Fibroblast of gingiva (primary cell): ENCODE measurements at regions not wholly inside any gene's neighbourhood (a gene's known extent, or its start where the extent isn't known, plus 50 kb on each side); places are given as distances from the start of the nearest gene placed in this dataset.
A peak's percentile ranks its signal among the peaks of the same experiment; 100 is the strongest.
"Not testable (repeated sequence)": the region's sequence is repeated elsewhere in the genome, so short reads cannot be mapped to it uniquely, and the experiment has no call there.

ENCODE experiments used
- DNase-seq: peaks from one replicate; pipeline ENCODE4 v3.0.0-alpha.2; 2011; ENCODE audit warnings: low read depth

DNA sequence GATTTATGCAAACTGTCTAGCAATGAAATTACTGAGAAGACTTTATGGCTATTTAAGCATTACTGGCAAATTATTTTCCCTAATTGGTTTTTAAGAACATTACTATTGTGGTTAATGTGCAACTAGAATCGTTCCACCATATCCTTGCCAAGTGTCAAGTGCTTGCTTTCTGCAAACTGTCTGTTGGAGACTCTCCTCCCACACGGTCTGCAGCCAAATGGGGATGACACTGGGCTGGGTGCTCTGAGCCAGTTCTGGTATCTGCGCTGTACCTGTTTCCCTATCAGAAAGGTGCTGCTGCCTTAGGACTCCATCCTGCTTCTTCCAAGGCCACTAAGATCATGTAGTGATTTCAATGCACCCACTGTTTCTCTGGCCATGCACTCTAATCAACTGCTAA lies 110.4 kb downstream of the RAMP3 start:
- no peak for DNase-seq

DNA sequence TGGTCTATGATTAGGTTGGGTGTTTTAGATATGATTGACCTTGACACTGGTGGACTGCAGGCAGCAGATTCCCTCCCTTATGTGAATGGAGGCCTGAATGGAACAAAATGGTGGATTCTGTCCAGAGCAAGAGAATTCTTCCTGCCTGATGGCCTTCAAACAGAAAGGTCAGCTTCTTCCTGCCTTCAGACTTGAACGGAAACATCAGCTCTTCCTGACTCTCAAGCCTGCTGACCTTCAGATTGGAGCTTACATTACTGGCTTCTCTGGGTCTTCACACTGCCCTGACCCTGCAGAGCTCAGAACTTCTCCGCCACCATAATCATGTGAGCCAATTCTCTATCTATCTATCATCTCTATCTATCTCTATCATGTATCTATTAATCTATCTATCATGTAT lies 111.6 kb downstream of the RAMP3 start:
- DNase-seq, result no peak

DNA sequence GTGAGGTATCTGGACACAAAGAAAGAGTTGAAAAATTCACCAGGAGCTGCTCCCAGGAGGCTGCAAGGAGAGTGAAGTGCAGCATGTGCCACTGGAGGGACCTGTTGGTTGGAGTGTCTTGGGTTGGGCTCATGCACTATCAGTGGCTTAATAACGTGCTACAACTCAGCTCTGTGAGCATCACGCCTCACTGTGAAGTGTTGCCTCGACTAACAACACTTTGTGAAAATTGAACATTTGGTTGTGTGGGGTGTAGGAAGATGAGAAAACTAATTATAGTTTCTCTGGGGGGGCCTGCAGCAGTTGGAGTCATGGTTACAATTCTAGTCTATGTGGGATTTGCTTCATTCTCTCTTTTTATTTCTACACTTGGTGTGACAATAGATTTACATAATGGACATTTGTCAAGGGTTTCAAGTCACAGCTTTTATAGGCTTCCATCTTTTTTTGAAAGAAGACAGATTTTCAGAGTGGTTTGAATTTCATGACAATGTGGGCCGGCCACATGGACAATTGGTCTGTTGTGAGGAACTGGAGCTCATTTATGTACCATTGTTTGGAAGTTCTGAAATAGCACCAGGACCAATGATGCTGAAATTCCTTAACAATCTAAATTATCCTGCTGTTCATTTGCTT lies 121.3 kb downstream of the RAMP3 start:
- DNase-seq, result no peak

DNA sequence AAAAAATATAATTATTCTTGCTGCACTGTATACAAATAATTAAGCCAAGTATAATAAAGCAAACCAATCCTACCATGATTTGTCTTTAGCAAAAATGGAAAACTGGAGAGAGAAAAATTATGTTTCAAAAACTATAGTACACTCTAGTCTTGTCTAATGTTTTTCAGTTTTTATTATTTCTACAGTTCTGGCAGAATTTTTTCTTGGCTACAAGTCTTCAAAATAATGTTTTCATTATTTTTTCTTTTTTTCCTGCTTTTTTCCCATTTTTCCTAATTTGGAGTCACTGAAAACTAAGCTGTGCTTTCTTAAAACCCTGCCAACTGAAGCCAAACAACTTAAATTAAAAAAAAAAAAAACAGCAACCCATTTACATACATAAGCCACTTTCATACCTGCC lies 132.0 kb downstream of the RAMP3 start:
- not testable (repeated sequence) for DNase-seq

DNA sequence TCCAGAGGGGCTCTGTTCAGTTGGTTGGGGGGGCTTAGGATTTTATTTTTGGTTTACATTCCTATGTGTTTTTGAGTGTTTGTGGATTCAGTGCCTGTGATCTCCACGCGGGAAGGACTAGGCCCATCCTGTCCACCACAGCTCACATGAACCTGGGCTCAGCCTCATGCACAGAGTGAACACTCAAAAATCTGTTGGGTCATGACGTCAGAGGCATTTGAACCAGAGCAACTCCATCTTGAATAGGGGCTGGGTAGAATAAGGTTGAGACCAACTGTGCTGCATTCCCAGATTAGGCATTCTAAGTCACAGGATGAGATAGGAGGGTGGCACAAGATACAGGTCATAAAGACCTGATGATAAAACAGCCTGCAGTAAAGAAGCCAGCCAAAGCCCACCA lies 133.3 kb downstream of the RAMP3 start:
- DNase-seq, result no peak

DNA sequence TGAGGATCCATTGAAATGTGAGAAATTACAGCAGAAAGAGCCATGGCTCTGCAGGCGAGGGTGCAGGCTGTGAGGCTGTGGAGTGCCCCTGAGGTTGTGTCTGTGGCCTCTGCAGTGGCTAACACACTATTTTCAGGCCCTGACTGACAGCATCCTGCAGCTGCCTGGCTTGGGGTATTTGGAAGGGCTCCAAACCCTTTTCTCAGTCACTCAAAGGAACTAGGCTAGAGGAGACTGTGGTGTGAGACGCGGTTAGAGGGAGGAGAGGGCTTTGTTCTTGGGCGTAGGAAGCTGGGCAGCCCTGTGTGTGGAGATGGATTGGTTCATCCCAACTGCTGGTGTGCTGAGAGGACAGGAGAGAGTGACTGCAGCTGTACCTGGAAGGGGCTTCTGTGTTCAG lies 134.9 kb downstream of the RAMP3 start:
- no peak for DNase-seq

DNA sequence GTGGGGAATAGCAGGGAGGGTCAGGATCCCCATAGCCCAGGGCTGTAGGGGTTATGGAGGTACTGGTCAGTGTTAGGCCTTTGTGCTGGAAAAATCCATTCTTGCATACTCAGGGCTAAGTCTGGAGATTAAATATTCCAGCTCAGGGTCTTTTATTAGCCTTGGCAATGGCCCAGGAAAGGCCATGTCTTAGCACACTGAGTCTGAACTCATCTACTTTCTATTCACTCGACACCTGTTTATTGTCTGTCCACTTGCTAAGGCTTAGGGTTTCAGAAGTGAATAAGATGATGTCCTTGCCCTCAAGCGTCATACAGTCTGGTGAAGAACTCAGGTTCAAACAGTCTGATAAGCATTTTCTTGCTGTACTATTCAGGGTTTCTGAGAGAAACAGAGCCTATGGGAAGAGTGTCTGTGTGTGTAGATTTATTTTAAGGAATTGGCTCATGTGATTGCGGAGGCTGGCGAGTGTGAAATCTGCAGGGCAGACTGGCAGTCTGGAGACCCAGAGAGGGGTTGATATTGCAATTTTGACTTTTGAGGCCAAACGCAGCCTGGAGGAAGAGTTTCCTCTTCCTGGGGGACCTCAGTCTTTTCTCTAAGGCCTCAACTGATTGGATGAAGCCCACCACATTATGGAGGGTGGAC lies 135.8 kb downstream of the RAMP3 start:
- DNase-seq, result no peak

DNA sequence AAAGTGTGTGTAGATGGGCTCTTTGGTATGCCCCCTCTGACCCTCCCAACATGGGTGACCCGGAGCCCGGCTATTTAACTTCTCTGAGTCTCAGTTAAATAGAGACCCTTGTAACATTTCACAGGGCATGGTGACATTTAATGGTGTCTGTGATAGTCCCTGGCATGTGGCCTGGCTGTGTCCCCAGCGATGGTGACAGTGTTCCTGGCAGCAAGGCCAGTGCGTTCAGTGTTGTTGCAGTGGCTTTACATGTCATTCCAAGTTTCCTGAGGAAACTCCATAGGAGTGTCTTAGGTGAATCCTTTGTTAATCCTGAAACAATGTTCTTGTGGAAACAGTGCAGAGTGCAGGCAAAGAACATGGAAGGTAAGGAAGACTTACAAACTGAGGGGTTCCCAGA lies 137.0 kb downstream of the RAMP3 start:
- no peak for DNase-seq

DNA sequence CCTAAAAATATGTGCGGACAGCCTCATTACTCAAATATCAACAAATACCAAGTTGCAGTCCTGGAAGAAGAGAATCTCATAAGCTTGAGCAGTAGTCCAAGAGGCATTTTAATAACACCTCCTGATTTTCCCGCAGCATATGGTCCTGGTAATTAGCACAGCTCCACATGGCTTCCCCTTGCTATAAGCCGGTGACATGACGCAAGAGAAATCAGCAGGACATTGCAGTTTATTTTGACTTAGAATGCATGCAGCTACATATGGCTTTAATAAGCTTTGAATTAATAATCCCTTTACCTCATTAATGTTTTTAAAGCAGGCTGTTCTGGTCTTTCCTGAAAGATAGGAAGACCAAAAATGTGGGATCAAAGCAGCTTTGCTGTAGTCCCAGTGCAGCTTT lies 137.6 kb downstream of the RAMP3 start:
- peak; percentile 12 for DNase-seq

DNA sequence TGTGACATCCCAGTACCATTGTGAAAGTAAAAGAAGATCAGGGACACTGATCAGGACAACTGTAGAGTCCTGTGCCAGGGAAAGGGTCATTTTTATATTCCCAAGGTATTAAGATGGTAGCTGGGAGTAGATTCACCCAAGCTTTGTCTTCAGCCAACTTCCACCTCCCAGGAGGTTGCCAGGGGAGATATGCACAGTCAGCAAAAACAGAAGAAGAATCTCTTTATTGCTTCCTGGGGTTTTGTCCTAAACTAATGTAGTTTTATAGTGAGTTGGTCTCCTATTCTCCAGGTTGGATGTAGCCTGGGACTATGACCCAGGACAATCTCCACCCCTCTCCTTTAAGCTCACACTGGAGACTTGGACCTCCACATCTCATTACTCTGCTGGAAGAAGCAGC lies 139.2 kb downstream of the RAMP3 start:
- DNase-seq, result no peak

DNA sequence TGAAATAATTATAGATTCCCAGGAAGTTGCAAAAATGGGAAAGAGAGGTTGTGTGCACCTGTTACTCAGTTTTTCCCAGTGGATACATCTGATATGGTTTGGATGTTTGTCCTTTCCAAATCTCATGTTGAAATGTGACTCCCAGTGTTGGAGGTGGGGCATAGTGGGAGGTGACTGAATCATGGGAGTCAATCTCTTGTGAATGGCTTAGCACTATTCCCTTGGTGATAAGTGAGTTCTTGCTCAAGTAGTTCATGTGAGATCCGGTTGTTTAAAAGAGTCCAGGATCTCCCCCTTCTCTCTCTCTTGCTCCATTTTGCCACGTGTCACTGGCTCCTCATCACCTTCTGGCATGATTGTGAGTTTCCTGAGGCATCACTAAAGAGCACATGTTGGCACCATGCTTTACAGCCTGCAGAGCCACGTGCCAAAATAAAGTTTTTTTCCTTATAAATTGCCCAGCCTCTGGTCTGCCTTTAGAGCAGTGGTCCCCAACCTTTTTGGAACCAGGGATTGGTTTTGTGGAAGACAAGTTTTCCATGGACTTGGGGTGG lies 149.2 kb downstream of the RAMP3 start:
- DNase-seq, result no peak

DNA sequence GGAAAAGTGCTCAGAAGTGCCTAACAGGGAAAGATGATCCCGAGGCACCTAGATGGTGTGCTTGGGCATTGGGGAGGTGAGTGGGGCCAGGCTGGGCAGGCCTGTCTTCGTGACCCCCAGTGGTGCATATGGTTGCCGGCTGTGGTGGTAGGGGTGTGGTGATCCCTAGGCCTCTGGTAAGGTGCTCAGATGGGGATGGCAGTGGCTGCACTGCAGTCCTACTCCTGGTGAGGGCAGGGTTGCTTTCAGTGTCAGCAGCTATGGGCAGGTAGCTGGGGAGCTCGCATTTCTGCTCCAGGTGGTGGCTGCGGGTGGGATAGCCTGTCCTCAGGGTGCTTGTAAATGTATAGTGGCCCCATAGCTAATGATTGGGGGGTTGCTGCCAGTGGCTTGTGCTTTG lies 154.0 kb downstream of the RAMP3 start:
- DNase-seq, result no peak

DNA sequence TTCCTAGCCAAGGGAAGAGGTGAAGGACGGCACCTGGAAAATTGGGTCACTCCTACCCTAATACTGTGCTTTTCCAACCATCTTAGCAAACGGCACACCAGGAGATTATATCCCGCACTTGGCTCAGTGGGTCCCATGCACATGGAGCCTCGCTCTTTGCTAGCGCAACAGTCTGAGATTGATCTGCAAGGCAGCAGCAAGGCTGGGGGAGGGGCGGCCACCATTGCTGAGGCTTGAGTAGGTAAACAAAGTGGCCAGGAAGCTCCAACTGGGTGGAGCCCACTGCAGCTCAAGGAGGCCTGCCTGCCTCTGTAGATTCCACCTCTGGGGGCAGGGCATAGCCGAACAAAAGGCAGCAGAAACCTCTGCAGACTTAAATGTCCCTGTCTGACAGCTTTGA lies 157.9 kb downstream of the RAMP3 start:
- DNase-seq, result not testable (repeated sequence)

DNA sequence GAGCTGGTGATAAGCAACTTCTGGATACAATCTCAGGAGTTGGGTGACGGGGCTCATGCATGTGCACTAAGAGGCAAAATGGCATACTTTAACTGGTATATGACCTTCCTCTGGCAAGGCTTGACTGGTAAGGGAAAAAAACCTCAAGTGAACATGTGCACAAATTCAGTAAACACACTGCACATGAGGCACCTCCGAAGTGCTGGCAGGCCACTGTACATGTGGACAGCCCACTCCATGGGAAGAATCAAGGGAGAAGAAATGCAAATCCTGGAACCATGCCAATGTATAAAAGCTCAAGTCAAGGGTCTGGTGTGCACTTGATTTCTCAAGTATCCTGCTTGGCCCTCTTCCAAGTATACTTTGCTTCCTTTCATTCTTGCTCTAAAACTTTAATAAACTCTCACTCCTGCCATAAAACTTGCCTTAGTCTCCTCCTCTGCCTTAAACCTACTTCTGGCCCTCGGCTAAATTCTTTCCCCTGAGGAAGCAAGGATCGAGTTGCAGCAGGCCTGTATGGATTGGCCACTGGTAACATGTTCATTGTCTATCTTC lies 167.2 kb downstream of the RAMP3 start:
- DNase-seq, result no peak

DNA sequence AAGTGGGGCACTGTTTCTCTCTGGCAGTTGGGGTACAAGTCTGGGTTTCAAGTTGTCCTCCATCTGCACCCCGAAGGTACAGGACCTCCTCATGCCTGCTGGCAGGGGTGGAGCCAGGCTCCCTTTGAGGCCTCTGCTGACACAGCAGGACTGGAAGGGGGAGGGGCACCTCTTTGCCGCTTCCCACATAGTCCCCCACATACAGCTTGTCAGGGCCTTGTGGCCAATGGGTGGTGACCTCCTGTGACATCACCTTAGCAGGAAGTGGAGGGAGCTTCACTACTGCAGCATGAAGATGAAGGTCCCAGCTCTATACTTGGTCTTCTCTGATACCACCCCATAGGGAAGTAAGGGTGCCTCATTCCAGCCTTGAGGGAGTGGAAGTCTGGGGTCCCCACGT lies 167.8 kb downstream of the RAMP3 start:
- no peak for DNase-seq

DNA sequence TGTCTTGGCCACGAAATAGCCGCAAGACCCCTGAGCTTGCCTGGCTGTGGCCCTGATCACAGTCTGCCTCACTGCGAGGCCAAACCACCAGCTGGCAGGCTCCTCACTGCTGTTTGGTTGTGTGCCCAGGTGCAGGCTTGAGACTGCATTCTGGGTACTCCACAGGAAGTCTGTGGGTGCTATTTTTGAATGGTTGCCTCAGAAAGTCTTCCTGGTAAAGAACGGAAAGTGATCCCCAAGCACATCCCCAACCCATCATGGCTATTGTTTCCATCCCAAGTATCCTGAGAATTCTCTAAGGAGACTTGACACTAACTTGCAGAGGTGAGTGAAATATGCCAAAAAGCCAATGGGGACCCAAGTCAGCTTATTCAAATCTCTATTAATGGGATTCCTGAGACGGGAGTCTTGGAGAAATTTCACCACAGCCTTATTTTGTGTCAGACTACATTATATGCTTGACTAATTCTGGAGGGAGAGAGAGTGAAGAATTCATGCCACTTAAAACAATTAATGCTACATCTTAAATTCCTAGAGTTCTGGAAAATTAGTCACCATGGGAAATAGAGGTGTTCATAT lies 170.9 kb downstream of the RAMP3 start:
- DNase-seq, result no peak

DNA sequence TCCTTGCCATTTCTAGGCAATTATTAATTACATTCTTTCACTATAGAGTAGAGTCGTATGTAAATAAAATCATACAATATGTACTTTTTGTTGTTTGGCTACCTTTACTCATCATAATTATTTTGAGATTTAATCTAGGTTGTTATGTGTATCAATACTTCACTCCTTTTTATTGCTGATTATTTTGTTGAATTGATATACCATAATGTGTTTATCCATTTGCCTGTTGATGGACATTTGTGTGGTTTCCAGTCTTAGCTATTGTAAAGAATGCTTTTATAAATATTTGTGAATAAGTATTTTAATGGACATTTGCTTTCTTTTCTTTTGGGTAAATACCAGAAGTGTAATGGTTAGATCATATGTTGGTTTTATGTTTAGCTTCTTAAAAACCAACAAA lies 174.0 kb downstream of the RAMP3 start:
- no peak for DNase-seq

DNA sequence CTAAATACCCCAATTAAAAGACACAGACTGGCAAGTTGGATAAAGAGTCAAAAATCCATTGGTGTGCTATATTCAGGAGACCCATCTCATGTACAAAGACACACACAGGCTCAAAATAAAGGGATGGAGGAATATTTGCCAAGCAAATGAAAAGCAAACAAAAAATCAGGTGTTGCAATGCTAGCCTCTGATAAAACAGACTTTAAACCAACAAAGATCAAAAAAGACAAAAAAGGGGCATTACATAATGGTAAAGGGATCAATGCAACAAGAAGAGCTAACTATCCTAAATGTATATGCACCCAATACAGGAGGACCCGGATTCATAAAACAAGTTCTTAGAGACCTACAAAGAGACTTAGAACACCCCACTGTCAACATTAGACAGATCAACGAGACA lies 177.4 kb downstream of the RAMP3 start:
- DNase-seq, result not testable (repeated sequence)

DNA sequence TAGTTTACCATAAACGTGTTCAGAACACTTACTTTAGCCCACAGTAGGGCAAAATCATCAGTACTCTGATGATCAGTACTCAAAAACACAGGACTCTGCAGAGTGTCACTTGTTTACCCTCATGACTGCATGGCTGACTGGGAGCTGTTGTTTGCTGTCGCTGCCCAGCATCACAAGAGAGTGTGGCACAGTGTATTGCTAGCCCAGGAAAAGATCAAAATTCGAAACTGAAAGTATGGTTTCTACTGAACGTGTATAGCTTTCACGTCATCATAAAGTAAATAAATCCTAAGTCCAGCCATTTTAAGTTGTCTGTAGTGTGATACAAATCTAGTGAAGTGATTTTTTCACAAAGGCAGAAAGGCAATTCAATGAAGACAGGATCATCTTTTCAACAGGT lies 184.6 kb downstream of the RAMP3 start:
- DNase-seq, result no peak

DNA sequence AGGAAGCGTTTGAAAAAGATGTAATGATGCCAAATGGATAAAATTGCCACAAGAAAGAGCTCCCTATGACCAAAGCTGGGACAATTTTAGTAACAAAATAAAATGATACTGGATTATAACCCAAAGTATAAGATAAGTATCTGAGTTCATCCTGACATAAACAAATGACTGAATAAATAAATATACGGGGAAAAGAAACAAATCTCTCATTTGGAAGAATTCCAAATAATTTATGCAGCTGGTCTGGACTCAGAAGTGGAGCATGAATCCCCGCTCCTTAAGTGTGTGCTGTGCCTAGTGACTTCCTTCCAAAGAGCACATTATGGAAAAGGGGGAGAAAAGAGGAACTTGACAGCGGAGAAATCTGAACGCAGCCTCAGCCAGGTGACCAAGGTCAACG lies 186.2 kb downstream of the RAMP3 start:
- DNase-seq, result no peak

DNA sequence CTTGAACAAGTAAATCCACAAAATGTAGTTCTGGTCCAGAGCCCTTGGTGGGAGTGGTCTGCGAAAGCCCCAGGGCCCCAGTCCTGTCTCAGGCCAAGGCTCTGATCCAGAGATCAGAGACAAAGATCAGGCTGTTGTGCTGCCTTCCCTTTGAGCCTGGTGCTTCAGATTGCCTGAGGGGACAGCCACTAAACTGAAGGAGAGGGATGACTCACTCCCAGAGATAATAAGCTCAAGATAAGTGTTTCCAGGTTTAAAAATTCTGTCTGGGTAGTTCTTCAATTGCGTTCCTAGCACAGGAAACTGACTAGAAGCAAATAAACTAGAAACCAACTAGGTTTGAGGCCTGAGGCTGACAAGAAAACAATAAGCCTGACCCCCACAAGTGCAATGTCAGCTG lies 190.2 kb downstream of the RAMP3 start:
- peak; percentile 31 for DNase-seq

DNA sequence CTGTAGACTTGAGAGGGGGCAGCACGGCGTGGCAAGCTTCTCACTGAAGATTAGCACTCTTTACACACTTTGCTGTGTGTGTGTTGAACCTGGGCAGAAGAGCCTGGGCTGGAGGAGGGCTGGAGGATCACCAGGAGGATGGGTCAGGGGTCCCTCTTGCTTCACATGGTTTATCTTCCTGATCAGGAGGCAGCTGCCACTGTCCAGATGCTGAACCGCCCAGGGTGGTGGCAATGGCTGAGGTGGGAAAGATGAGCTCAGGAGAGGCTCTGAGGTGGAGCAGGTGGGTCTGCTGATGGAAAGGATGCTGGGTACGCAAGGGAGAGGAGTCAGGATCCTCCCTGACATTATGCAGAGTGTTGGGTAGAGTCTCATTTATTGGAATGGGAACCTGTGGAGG lies 191.5 kb downstream of the RAMP3 start:
- no peak for DNase-seq

DNA sequence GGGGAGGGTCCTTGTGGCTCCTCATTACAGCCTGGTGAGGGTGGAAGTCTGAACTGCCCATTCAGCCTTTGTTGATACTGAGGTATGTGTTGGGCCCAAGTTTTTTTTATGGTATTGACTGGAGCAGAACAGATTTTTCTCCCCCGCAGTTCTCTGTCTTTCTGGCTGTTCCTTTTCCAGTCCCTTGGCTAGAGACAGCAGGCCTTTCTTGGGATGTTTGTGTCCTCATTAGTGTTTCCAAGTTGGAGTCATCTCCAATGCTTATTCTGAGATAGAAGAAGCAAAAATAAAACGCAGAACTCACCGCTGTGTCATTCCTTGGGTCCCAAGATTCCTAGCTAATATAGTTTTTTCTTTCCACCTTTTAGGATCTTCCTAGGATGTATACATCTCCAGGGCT lies 193.3 kb downstream of the RAMP3 start:
- DNase-seq, result no peak
